Lower leg skin (tissue), 3 donors: ENCODE measurements at regions not wholly inside any gene's neighbourhood (a gene's known extent, or its start where the extent isn't known, plus 50 kb on each side); places are given as distances from the start of the nearest gene placed in this dataset.

Source experiments
- POLR2A ChIP-seq, 2 donors: fragments of 450-650 bp; IDR thresholded peaks; one replicate each; pipeline ENCODE4 v1.6.1; 2016 to 2017; ENCODE audit warnings: antibody characterized with exemption in 2 of 2, mild to moderate bottlenecking in 1 of 2, moderate library complexity in 1 of 2
- TF ChIP-seq, protein P1 (sequence below), 3 donors: fragments of 450-650 bp; IDR thresholded peaks; one replicate each; pipeline ENCODE4 v1.5.1; 2016; ENCODE audit warnings: antibody characterized with exemption in 3 of 3, mild to moderate bottlenecking in 3 of 3, moderate library complexity in 2 of 3

GRCh38 chr5:147095740-147096139, 139.1 kb upstream of the STK32A start:
- TF ChIP-seq, protein P1, sequence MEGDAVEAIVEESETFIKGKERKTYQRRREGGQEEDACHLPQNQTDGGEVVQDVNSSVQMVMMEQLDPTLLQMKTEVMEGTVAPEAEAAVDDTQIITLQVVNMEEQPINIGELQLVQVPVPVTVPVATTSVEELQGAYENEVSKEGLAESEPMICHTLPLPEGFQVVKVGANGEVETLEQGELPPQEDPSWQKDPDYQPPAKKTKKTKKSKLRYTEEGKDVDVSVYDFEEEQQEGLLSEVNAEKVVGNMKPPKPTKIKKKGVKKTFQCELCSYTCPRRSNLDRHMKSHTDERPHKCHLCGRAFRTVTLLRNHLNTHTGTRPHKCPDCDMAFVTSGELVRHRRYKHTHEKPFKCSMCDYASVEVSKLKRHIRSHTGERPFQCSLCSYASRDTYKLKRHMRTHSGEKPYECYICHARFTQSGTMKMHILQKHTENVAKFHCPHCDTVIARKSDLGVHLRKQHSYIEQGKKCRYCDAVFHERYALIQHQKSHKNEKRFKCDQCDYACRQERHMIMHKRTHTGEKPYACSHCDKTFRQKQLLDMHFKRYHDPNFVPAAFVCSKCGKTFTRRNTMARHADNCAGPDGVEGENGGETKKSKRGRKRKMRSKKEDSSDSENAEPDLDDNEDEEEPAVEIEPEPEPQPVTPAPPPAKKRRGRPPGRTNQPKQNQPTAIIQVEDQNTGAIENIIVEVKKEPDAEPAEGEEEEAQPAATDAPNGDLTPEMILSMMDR (IDR thresholded peaks at IDR 0.05), result no peak
- no peak for TF ChIP-seq POLR2A (IDR thresholded peaks at IDR 0.05)
